AG08395 (cell line): ENCODE measurements at regions not wholly inside any gene's neighbourhood (a gene's known extent, or its start where the extent isn't known, plus 50 kb on each side); places are given as distances from the start of the nearest gene placed in this dataset.
"Not testable (repeated sequence)": the region's sequence is repeated elsewhere in the genome, so short reads cannot be mapped to it uniquely, and the experiment has no call there.

Experiments
- DNase-seq: peaks from one replicate; pipeline ENCODE4 v3.0.0; 2012; ENCODE audit warnings: mixed read lengths, low spot score

- DNase-seq, result not testable (repeated sequence)
Measured at GRCh38 chr11:114805431-114805830, 127.1 kb downstream of the NXPE2 start.

GRCh38 chr11:114811971-114812370 is 133.6 kb downstream of the NXPE2 start:
- no peak for DNase-seq

GRCh38 chr11:114812733-114813132 is 134.4 kb downstream of the NXPE2 start:
- no peak for DNase-seq

GRCh38 chr11:114813189-114813718 is 134.9 kb downstream of the NXPE2 start:
- no peak for DNase-seq

- no peak for DNase-seq
Measured at GRCh38 chr11:114815176-114815575, 136.8 kb downstream of the NXPE2 start.

GRCh38 chr11:114815761-114816160 is 137.4 kb downstream of the NXPE2 start:
- DNase-seq, result no peak

- no peak for DNase-seq
Measured at GRCh38 chr11:114816791-114817190, 138.5 kb downstream of the NXPE2 start.

GRCh38 chr11:114818382-114818781 is 140.1 kb downstream of the NXPE2 start:
- DNase-seq, result no peak

- DNase-seq, result no peak
Measured at GRCh38 chr11:114819028-114819427, 140.7 kb downstream of the NXPE2 start.

GRCh38 chr11:114820621-114821020 is 142.3 kb downstream of the NXPE2 start:
- no peak for DNase-seq

GRCh38 chr11:114821621-114822412 is 143.5 kb downstream of the NXPE2 start:
- DNase-seq, result no peak

- DNase-seq, result no peak
Measured at GRCh38 chr11:114826910-114827442, 148.6 kb downstream of the NXPE2 start.

GRCh38 chr11:114827736-114828135 is 149.4 kb downstream of the NXPE2 start:
- no peak for DNase-seq

- no peak for DNase-seq
Measured at GRCh38 chr11:114832532-114833125, 154.3 kb downstream of the NXPE2 start.

- DNase-seq, result no peak
Measured at GRCh38 chr11:114836161-114836560, 157.8 kb downstream of the NXPE2 start.

- DNase-seq, result no peak
Measured at GRCh38 chr11:114844896-114845295, 166.6 kb downstream of the NXPE2 start.

- DNase-seq, result no peak
Measured at GRCh38 chr11:114845766-114846415, 167.6 kb downstream of the NXPE2 start.

- no peak for DNase-seq
Measured at GRCh38 chr11:114846416-114846791, 168.1 kb downstream of the NXPE2 start.

- DNase-seq, result no peak
Measured at GRCh38 chr11:114847306-114847975, 169.1 kb downstream of the NXPE2 start.

- DNase-seq, result no peak
Measured at GRCh38 chr11:114848027-114848426, 169.7 kb downstream of the NXPE2 start.

- no peak for DNase-seq
Measured at GRCh38 chr11:114857281-114857680, 179.0 kb downstream of the NXPE2 start.

- no peak for DNase-seq
Measured at GRCh38 chr11:114864896-114865295, 186.6 kb downstream of the NXPE2 start.
